Gastroesophageal sphincter (tissue), 4 donors: ENCODE measurements at regions not wholly inside any gene's neighbourhood (a gene's known extent, or its start where the extent isn't known, plus 50 kb on each side); places are given as distances from the start of the nearest gene placed in this dataset.

Source experiments
- ATAC-seq: fragments of 150-250 bp; one replicate; pipeline ENCODE4 v1.9.1; 2016; ENCODE audit warnings: mild to moderate bottlenecking, moderate library complexity
- H3K27ac ChIP-seq, 4 donors: fragments of 200-600 bp; sonication (generic) in 3 of 4; 1 replicate in 3 of 4; 2 replicates in 1 of 4; pipeline ENCODE4 v1.5.1; 2016 to 2019
- H3K27me3 ChIP-seq: fragments of 200-600 bp; sonication (generic); one replicate; pipeline ENCODE4 v1.5.1; 2019
- H3K36me3 ChIP-seq, 2 donors: fragments of 200-600 bp; sonication (generic); one replicate each; pipeline ENCODE4 v1.5.1; 2019; ENCODE audit warnings: control low read depth in 1 of 2
- H3K4me1 ChIP-seq, 3 donors: fragments of 200-600 bp; sonication (generic); 1 replicate in 2 of 3; 2 replicates in 1 of 3; pipeline ENCODE4 v1.5.1; 2016 to 2019; ENCODE audit warnings: control low read depth in 2 of 3
- H3K4me3 ChIP-seq, 2 donors: fragments of 200-600 bp; sonication (generic); one replicate each; pipeline ENCODE4 v1.5.1; 2019; ENCODE audit warnings: mild to moderate bottlenecking in 1 of 2, moderate library complexity in 1 of 2
- H3K9me3 ChIP-seq, 3 donors: fragments of 200-600 bp; sonication (generic); one replicate each; pipeline ENCODE4 v1.5.1; 2017 to 2019; ENCODE audit warnings: control low read depth in 2 of 3
- EP300 ChIP-seq: sonication (generic); formaldehyde crosslinking; IDR thresholded peaks from one replicate; pipeline ENCODE4 v1.6.1; 2017; ENCODE audit warnings: antibody characterized with exemption, mild to moderate bottlenecking
- POLR2A ChIP-seq, 2 donors: fragments of 450-650 bp; IDR thresholded peaks; one replicate each; pipeline ENCODE4 v1.6.1; 2017; ENCODE audit warnings: antibody characterized with exemption in 2 of 2, mild to moderate bottlenecking in 2 of 2, moderate library complexity in 1 of 2
- POLR2AphosphoS5 ChIP-seq: sonication (generic); formaldehyde crosslinking; IDR thresholded peaks from one replicate; pipeline ENCODE4 v1.6.1; 2017; ENCODE audit warnings: antibody characterized with exemption
- WGBS, 2 donors: methylation state at CpG; one replicate each; pipeline ENCODE4 v1.1.5; 2018; ENCODE audit warnings: low coverage in 1 of 2; 5-methylcytosine and 5-hydroxymethylcytosine counted together
- TF ChIP-seq, protein P1 (sequence below), 4 experiments: fragments of 200-600 bp in 2 of 4; fragments of 450-650 bp in 2 of 4; sonication (generic) in 1 of 4; IDR thresholded peaks; one replicate each; pipeline ENCODE4 v1.5.1; 2017 to 2019; ENCODE audit warnings: antibody characterized with exemption in 4 of 4, mild to moderate bottlenecking in 2 of 4, moderate library complexity in 2 of 4

DNA sequence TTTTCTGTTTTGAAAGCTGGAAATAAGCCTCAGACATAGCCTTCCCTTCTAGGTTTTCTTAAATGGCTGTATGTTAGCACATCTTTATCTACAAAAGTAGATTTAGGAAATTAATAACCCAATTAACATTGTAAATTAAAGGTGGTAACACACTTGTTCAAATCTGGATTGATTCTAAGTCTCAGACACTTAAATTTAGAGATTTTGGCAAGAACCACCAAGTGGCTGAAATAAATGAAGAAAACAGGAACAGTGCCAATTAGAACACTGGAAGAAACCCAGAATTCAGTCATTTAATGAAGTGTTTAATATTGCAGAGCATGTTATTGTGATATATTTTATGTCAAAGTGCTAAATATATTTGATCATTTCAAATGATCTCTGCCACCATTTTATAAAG, 628.2 kb downstream of the USP25 start:
- no peak for ATAC-seq

DNA sequence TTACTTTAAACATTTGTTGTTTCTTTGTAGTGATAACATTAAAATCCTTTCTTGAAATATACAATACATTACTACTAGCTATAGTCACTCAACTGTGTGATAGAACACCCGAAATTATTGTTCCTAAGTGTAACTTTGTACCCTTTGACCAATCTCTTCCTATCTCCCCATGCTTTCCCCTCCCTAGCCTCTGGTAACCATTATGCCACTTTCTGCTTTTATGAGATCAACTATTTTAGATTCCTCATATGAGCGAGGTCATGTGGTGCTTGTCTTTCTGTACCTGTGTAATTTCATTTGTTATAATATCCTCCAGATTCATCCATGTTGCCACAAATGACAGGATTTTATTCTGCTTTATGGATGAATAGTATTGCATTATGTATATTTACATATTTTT, 629.0 kb downstream of the USP25 start:
- Histone ChIP-seq H3K27me3 (no peaks in the 10 kb centered on the region), H3K36me3 (no peaks in the 10 kb centered on the region), H3K27ac (no peak overlapping the region), H3K4me1 (peaks cover 0 to 10% (median 0%) of the 10 kb centered on the region in 3 donors), H3K4me3 (no peak overlapping the region), H3K9me3 (no peaks in the 10 kb centered on the region)
- 79 to 88% methylated on average over 2 of the region's 2 CpGs for WGBS, 2 donors
- no peak for ATAC-seq
- TF ChIP-seq, protein P1, sequence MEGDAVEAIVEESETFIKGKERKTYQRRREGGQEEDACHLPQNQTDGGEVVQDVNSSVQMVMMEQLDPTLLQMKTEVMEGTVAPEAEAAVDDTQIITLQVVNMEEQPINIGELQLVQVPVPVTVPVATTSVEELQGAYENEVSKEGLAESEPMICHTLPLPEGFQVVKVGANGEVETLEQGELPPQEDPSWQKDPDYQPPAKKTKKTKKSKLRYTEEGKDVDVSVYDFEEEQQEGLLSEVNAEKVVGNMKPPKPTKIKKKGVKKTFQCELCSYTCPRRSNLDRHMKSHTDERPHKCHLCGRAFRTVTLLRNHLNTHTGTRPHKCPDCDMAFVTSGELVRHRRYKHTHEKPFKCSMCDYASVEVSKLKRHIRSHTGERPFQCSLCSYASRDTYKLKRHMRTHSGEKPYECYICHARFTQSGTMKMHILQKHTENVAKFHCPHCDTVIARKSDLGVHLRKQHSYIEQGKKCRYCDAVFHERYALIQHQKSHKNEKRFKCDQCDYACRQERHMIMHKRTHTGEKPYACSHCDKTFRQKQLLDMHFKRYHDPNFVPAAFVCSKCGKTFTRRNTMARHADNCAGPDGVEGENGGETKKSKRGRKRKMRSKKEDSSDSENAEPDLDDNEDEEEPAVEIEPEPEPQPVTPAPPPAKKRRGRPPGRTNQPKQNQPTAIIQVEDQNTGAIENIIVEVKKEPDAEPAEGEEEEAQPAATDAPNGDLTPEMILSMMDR (IDR thresholded peaks at IDR 0.05), result no peak
- no peak for TF ChIP-seq POLR2AphosphoS5
- no peak for TF ChIP-seq POLR2A (IDR thresholded peaks at IDR 0.05)
- TF ChIP-seq EP300, result no peak

More for the DNA sequence above, 628.2 kb downstream of the USP25 start:
- Histone ChIP-seq H3K4me3 (no peak overlapping the region), H3K36me3 (no peaks in the 10 kb centered on the region), H3K27me3 (no peaks in the 10 kb centered on the region), H3K9me3 (no peaks in the 10 kb centered on the region), H3K27ac (no peak overlapping the region), H3K4me1 (peaks cover 0 to 10% (median 0%) of the 10 kb centered on the region in 3 donors)
- TF ChIP-seq POLR2AphosphoS5 (no peak), POLR2A (IDR thresholded peaks at IDR 0.05) (no peak), EP300 (no peak)
- TF ChIP-seq, protein P1 (IDR thresholded peaks at IDR 0.05), result no peak

DNA sequence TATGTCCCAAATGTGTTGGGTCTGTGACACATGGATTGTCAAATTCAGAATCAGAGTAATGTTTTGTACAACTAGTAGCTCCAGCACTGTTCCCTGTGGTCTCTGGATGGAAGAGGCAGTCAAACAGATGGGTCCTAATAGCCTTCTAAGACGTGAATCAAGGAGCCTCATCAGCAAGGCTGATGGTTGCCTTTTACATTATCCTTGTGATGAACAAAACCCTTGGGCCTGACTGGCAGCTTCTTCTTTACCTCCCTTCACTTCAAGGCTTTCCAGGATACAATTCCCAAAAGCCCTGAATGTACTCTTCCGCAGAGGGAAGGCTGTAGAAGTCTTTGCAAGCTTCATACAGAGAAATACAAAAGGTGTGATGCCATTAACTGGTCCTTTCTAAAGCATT, 633.3 kb downstream of the USP25 start:
- no peaks in the 10 kb centered on the region for H3K36me3 ChIP-seq
- H3K4me1 ChIP-seq, result peaks cover 0 to 5% (median 0%) of the 10 kb centered on the region in 3 donors
- WGBS, 2 donors, result 58 to 90% methylated on average over 2 of the region's 2 CpGs
- TF ChIP-seq POLR2AphosphoS5, result no peak
- TF ChIP-seq, protein P1 (IDR thresholded peaks at IDR 0.05), result no peak
- H3K27me3 ChIP-seq, result no peaks in the 10 kb centered on the region
- H3K4me3 ChIP-seq, result no peak overlapping the region
- ATAC-seq, result no peak
- no peak overlapping the region for H3K27ac ChIP-seq
- H3K9me3 ChIP-seq, result no peaks in the 10 kb centered on the region

DNA sequence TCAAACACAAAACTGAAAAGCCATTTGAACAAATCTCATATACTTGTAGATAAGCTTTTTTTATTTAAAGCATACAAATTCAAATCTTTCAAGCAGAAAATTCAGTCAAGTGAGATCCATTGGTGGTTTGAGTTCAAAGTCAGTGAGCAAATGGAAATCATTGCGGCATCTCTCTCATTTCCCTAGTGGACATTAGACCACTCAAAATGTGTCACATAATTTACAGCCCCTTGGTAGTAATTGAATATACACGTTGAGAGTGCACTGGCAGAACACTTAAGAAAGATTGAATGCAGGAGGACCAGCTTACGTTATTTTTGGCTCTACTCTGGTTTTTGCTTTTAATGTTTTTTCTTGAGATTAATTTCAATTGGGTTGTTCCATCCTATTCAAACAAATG, 633.7 kb downstream of the USP25 start:
- WGBS, 2 donors, result 49 to 55% methylated on average over 3 of the region's 3 CpGs
- peaks cover 0 to 1% (median 0%) of the 10 kb centered on the region in 3 donors for H3K4me1 ChIP-seq
- no peaks in the 10 kb centered on the region for H3K27me3 ChIP-seq
- ATAC-seq, result no peak
- TF ChIP-seq, protein P1 (IDR thresholded peaks at IDR 0.05), result no peak
- TF ChIP-seq EP300, result no peak
- no peaks in the 10 kb centered on the region for H3K9me3 ChIP-seq
- no peaks in the 10 kb centered on the region for H3K36me3 ChIP-seq
- H3K4me3 ChIP-seq, result no peak overlapping the region
- H3K27ac ChIP-seq, result no peak overlapping the region

DNA sequence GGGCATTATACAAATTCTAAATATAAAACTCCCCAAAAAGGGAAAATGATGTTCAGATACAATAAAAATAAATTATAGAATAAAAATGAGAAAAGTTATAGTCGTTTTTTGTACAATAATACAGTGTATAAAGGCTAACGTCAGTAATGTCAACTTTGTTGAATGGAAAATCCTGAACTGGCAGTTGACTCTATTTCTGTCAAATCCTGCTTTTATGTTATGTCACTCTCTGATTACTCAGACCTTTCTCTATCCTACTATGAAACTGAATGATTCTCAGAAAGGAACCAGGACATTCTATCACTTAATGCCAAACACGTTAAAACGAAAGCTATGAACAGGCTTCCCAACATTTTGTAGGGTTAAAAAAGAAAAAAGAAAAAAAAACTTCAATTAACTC, 636.4 kb downstream of the USP25 start:
- no peak overlapping the region for H3K4me3 ChIP-seq
- ATAC-seq, result no peak
- no peaks in the 10 kb centered on the region for H3K9me3 ChIP-seq
- no peak overlapping the region for H3K27ac ChIP-seq
- no peaks in the 10 kb centered on the region for H3K36me3 ChIP-seq
- 56 to 69% methylated on average over 4 of the region's 4 CpGs for WGBS, 2 donors
- no peaks in the 10 kb centered on the region for H3K27me3 ChIP-seq
- TF ChIP-seq, protein P1 (IDR thresholded peaks at IDR 0.05), result no peak
- TF ChIP-seq POLR2AphosphoS5, result no peak
- TF ChIP-seq POLR2A (IDR thresholded peaks at IDR 0.05), result no peak
- no peak for TF ChIP-seq EP300
- H3K4me1 ChIP-seq, result no peaks in the 10 kb centered on the region
